Epithelial cell of esophagus (primary cell): ENCODE measurements at regions not wholly inside any gene's neighbourhood (a gene's known extent, or its start where the extent isn't known, plus 50 kb on each side); places are given as distances from the start of the nearest gene placed in this dataset.
A peak's percentile ranks its signal among the peaks of the same experiment; 100 is the strongest.

Experiments used
- DNase-seq: peaks from one replicate; pipeline ENCODE4 v3.0.0; 2010; ENCODE audit warnings: low read depth
- H3K4me3 ChIP-seq: 2 replicates; pipeline ENCODE4 v1.5.1; 2011; ENCODE audit warnings: mild to moderate bottlenecking, low read length, control low read depth
- TF ChIP-seq, protein P1 (sequence below): IDR thresholded peaks from 2 replicates; pipeline ENCODE4 v1.5.1; 2011; ENCODE audit warnings: low read depth, mild to moderate bottlenecking, low read length, control low read depth, inconsistent platforms; ENCODE audit not compliant: insufficient read depth; ENCODE audit errors: missing control alignments

DNA sequence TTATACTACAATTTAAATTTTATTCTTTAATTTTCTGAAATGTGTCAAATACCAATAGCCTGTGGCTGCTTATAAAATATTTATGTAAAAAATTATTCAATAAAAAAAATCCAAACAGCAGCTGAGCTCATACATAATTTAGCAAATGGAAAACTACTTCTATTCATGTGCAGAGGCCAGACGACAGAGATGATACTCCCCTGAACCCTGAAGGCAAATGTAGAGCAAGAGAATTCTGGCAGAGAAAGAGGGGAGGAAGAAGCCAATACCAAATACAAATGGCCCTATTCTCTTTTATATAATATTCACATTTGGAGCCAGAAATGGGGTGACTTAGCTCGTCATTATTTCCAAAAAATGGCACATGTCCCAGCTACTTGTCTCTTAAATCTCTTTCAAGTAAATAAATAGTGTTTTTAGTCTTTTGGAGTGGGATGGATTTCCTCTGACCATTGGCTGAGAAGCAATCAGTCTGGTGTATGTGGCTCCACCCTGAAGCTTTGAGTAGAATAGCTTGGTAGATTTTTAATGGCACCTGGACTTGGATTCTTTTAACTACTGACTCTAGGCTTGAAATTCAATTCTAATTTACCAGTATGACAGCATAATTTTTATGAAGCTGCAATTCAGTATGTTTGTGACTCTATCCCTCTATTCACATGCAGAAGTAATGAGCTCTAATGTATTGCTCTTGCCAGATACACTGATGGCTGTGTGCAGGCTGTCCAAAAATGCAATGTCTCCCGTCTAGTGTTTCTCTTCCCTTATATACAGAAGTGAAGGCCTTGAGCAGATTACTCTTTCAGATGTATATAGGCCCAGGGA lies 113.4 kb upstream of the SCAF11 start:
- TF ChIP-seq, protein P1, sequence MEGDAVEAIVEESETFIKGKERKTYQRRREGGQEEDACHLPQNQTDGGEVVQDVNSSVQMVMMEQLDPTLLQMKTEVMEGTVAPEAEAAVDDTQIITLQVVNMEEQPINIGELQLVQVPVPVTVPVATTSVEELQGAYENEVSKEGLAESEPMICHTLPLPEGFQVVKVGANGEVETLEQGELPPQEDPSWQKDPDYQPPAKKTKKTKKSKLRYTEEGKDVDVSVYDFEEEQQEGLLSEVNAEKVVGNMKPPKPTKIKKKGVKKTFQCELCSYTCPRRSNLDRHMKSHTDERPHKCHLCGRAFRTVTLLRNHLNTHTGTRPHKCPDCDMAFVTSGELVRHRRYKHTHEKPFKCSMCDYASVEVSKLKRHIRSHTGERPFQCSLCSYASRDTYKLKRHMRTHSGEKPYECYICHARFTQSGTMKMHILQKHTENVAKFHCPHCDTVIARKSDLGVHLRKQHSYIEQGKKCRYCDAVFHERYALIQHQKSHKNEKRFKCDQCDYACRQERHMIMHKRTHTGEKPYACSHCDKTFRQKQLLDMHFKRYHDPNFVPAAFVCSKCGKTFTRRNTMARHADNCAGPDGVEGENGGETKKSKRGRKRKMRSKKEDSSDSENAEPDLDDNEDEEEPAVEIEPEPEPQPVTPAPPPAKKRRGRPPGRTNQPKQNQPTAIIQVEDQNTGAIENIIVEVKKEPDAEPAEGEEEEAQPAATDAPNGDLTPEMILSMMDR, result no peak
- DNase-seq, result no peak
- H3K4me3 ChIP-seq, result no peak overlapping the region

DNA sequence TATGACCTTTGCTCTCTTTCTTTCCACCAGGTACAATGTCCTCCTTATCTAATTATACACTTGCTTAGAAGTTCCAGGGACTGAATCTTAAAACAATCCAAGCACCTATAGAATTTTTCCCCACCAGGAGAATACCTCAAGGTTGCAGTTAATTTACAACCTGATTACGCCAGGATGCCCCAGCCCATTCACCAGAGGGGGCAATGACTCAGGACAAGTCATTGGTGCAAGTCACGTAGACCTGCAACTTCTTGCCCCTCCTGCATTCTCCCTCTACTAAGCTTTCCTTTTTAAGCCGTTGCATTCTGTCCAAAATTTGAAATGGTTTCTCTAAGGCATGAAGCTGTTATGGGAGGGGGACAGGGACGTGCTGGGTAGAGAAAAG lies 111.1 kb upstream of the SCAF11 start:
- peak; percentile 11 for DNase-seq
- TF ChIP-seq, protein P1, result no peak

DNA sequence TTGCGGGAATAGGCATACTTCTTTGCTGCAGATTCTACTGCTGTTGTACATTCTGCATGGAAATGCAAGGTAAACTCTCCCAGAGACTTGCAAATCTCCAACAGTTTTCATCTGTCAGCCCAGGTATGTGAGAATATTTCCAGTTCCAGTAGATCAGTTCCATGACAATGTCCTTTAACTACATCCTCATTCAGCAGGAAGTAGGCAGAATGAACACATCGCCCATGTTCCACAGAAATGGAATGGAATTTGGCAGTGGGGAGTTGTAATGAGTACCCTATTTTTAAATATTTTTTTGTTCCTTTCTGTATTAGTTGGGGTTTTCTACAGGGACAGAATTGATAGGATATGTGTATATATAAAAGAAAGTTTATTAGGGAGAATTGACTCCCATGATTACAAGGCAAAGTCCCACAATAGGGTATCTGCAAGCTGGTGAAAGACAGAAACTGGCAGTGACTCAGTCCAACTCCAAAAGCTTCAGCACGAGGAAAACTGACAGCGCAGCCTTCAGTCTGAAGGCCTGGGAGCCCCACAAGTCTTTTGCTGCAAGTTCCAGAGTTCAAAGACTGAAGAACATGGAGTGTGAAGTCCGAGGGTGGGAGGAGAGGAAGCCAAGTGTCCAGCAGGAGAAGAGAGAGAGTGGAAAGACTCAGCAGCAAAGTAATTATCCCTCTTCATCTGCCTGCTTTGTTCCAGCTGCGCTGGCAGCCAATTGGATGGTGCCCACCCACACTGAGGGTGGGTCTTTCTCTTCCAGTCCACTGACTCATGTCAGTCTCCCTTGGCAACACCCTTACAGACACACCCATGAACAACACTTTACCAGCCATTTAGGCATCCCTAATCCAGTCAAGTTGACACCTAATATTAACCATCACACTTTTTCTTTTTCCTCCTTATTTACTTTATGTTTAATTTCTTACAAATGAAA lies 110.4 kb upstream of the SCAF11 start:
- peak; percentile 50 for DNase-seq
- TF ChIP-seq, protein P1, result no peak
- no peak overlapping the region for H3K4me3 ChIP-seq

More for the DNA sequence above, 111.1 kb upstream of the SCAF11 start:
- no peak overlapping the region for H3K4me3 ChIP-seq

DNA sequence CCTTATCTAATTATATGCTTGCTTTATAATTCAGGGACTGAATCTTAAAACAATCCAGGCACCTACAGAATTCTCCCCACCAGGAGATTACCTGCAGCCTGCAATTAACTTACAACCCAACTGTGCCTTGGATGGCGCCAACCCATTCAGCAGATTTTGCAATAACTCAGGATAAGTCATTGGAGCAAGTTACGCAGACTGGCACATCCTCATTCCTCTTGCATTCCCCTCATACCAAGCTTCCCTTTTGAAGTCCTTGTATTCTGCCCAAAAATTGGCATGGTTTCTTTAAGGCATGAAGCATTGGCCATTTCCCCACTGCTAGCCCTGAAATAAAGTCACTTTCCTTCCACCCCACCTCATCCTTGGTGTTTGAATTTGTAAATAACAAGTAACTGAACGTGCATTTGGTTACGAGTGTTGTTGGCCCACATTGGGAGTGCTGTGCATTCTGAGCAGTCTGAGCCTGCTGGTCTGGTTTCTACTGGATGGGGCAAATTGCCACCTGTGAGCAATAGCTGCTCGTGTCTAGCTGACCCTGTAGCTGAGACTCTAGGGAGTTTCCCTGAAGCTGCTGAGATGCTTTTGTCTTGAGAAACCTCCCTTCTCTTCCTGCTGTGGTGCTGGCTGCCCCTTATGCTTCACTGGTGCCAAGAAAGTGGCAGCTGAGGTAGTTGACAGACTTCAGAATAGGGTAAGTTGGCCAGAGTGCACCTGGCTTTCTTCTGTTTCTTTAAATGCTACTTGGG lies 99.2 kb upstream of the SCAF11 start:
- TF ChIP-seq, protein P1, result no peak
- H3K4me3 ChIP-seq, result no peak overlapping the region
- peak; percentile 76 for DNase-seq

DNA sequence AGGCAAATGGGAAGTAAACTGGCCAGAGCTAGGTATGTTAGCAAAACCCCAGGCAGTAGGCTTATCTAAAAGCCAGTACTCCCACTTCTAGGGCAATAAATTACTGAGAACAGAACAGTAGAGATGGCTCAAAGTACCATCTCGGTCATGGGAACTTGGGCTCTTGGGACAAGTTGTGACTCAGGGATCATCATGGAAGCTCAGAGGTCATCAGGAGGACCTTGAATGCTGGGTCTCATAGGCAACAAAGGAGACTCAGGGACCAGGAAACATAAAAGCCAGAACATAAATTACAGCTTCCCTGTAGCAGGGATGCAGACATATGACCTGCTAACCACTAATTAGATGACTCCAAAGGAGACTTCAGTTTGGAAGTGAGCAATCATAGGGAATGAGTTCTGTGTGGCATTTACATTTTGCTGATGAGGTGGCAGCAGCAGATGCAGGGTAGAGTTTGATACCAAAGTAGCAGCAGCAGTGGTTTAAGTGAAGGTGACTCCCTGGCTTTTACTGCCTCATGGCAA lies 97.6 kb upstream of the SCAF11 start:
- DNase-seq, result no peak
- no peak overlapping the region for H3K4me3 ChIP-seq
- TF ChIP-seq, protein P1, result no peak
